PC-9 (cell line): ENCODE measurements at regions not wholly inside any gene's neighbourhood (a gene's known extent, or its start where the extent isn't known, plus 50 kb on each side); places are given as distances from the start of the nearest gene placed in this dataset.

ENCODE experiments used
- BruUV-seq: library from RNA; stranded (reverse); fragments of 400-500 nt; replicated peaks from 2 replicates; lab custom pipeline; 2021; lab: Mats Ljungman, UMichigan
- CTCF ChIA-PET: fragments of 300-600 bp; sonication (Branson Sonifier 250); formaldehyde crosslinking; loops from one replicate; lab custom pipeline; 2022; ENCODE audit warnings: antibody characterized with exemption; lab: Charles Lee
- POLR2A ChIA-PET: fragments of 300-600 bp; sonication (Branson Sonifier 250); formaldehyde crosslinking; loops from one replicate; lab custom pipeline; 2022; ENCODE audit warnings: antibody characterized with exemption; ENCODE audit not compliant: unreplicated experiment; lab: Charles Lee
- DNase-seq, 2 experiments: peaks; one replicate each; pipeline versions ENCODE4 v3.0.0 to v3.0.0-alpha.2; 2015 to 2022; ENCODE audit warnings: mixed read lengths in 1 of 2
- H2AFZ ChIP-seq: fragments of 200-600 bp; sonication (generic); 2 replicates; pipeline ENCODE4 v1.8.1; 2017; ENCODE audit warnings: antibody characterized with exemption
- H3F3A ChIP-seq: fragments of 200-600 bp; sonication (generic); 2 replicates; pipeline ENCODE4 v1.8.1; 2017; ENCODE audit warnings: antibody characterized with exemption, mild to moderate bottlenecking, low read depth; ENCODE audit not compliant: insufficient read depth
- H3K27ac ChIP-seq: fragments of 200-600 bp; sonication (generic); 2 replicates; pipeline ENCODE4 v1.6.1; 2016; ENCODE audit warnings: mixed run types
- H3K27me3 ChIP-seq: fragments of 200-600 bp; sonication (generic); 2 replicates; pipeline ENCODE4 v1.6.1; 2016; ENCODE audit warnings: low read depth, mixed run types; ENCODE audit not compliant: insufficient read depth
- H3K36me3 ChIP-seq: fragments of 200-600 bp; sonication (generic); 2 replicates; pipeline ENCODE4 v1.6.1; 2016; ENCODE audit warnings: low read depth, mixed run types
- H3K4me1 ChIP-seq: fragments of 200-600 bp; sonication (generic); replicated peaks from 2 replicates; pipeline ENCODE4 v1.6.1; 2016; ENCODE audit warnings: mixed run types; ENCODE audit not compliant: insufficient read depth
- H3K4me2 ChIP-seq: fragments of 200-600 bp; sonication (generic); 2 replicates; pipeline ENCODE4 v1.6.1; 2017; ENCODE audit warnings: mixed run types
- H3K4me3 ChIP-seq: fragments of 200-600 bp; sonication (generic); 2 replicates; pipeline ENCODE4 v1.6.1; 2016; ENCODE audit warnings: mixed run types
- H3K79me2 ChIP-seq: fragments of 200-600 bp; sonication (generic); 2 replicates; pipeline ENCODE4 v1.6.1; 2017; ENCODE audit warnings: low read depth, mixed run types
- H3K9me2 ChIP-seq: fragments of 200-600 bp; sonication (generic); 2 replicates; pipeline ENCODE4 v1.8.1; 2017; ENCODE audit warnings: mild to moderate bottlenecking; ENCODE audit not compliant: insufficient read depth
- H3K9me3 ChIP-seq: fragments of 200-600 bp; sonication (generic); 2 replicates; pipeline ENCODE4 v1.8.1; 2016; ENCODE audit warnings: low read depth; ENCODE audit not compliant: insufficient read depth
- H4K20me1 ChIP-seq: fragments of 200-600 bp; sonication (generic); 2 replicates; pipeline ENCODE4 v1.8.1; 2017; ENCODE audit not compliant: insufficient read depth
- CTCF ChIP-seq: fragments of 200-600 bp; sonication (generic); conservative IDR thresholded peaks from 2 replicates; pipeline ENCODE4 v1.6.1; 2017; ENCODE audit warnings: mixed run types, antibody characterized with exemption, mild to moderate bottlenecking, moderate library complexity
- EZH2 ChIP-seq: fragments of 200-600 bp; sonication (generic); IDR thresholded peaks from 2 replicates; pipeline ENCODE4 v1.8.0; 2017; ENCODE audit warnings: antibody characterized with exemption, low read depth
- intact Hi-C: fragments of 100-400 bp; cut with micrococcal nuclease; formaldehyde crosslinking; loops from one replicate; pipeline ENCODE4 v1.10.0; 2022; ENCODE audit not compliant: unreplicated experiment

- DNase-seq: no peak
- Histone ChIP-seq H3F3A (no peaks in the 10 kb centered on the region; the same call in 1 of the 2 replicates), H3K27me3 (no peaks in the 10 kb centered on the region), H3K4me3 (no peak overlapping the region), H3K79me2 (no peaks in the 10 kb centered on the region), H2AFZ (no peak overlapping the region), H3K4me2 (no peak overlapping the region), H4K20me1 (no peaks in the 10 kb centered on the region), H3K9me3 (no peaks in the 10 kb centered on the region), H3K9me2 (no peaks in the 10 kb centered on the region), H3K27ac (no peak overlapping the region), H3K4me1 (no peaks in the 10 kb centered on the region), H3K36me3 (no peaks in the 10 kb centered on the region)
- ChIA-PET POLR2A (no interaction called here), CTCF (no interaction called here)
- intact Hi-C loops: no loop called here
- TF ChIP-seq EZH2: no peak
- no peak for TF ChIP-seq CTCF
- no TSS peak for BruUV-seq
Measured at GRCh38 chr4:123838474-123838873, 441.9 kb downstream of the SPRY1 start.

- H3K79me2 ChIP-seq: no peaks in the 10 kb centered on the region
- H2AFZ ChIP-seq: 0 out of 2 replicates have a peak overlapping the region, but pooled peaks have one; percentile 22
- H4K20me1 ChIP-seq: no peaks in the 10 kb centered on the region
- intact Hi-C loops: no loop called here
- H3K9me2 ChIP-seq: no peaks in the 10 kb centered on the region
- DNase-seq: no peak
- H3K4me1 ChIP-seq: no peaks in the 10 kb centered on the region
- no peaks in the 10 kb centered on the region for H3K27me3 ChIP-seq
- H3K27ac ChIP-seq: no peak overlapping the region
- no TSS peak for BruUV-seq
- POLR2A ChIA-PET: no interaction called here
- no peaks in the 10 kb centered on the region; the same call in 1 of the 2 replicates for H3F3A ChIP-seq
- CTCF ChIA-PET: no interaction called here
- no peak for TF ChIP-seq EZH2
- TF ChIP-seq CTCF: no peak
- H3K9me3 ChIP-seq: no peaks in the 10 kb centered on the region
- H3K36me3 ChIP-seq: no peaks in the 10 kb centered on the region
- H3K4me2 ChIP-seq: no peak overlapping the region
- no peak overlapping the region for H3K4me3 ChIP-seq
Measured at GRCh38 chr4:123840197-123840596, 443.6 kb downstream of the SPRY1 start.

GRCh38 chr4:123841447-123842121 lies 445.0 kb downstream of the SPRY1 start:
- no peak for DNase-seq
- no peaks in the 10 kb centered on the region; the same call in 1 of the 2 replicates for H3F3A ChIP-seq
- TF ChIP-seq EZH2 (no peak), CTCF (no peak)
- H3K27me3 ChIP-seq: no peaks in the 10 kb centered on the region
- H3K79me2 ChIP-seq: no peaks in the 10 kb centered on the region
- no peaks in the 10 kb centered on the region for H3K36me3 ChIP-seq
- H3K27ac ChIP-seq: no peak overlapping the region
- no peaks in the 10 kb centered on the region for H3K9me2 ChIP-seq
- no peaks in the 10 kb centered on the region for H3K4me1 ChIP-seq
- H3K4me3 ChIP-seq: no peak overlapping the region
- intact Hi-C loops: no loop called here
- ChIA-PET CTCF (no interaction called here), POLR2A (no interaction called here)
- no peak overlapping the region for H3K4me2 ChIP-seq
- no peak overlapping the region for H2AFZ ChIP-seq
- no peaks in the 10 kb centered on the region for H3K9me3 ChIP-seq
- no TSS peak for BruUV-seq
- no peaks in the 10 kb centered on the region for H4K20me1 ChIP-seq
